ENCODE measurements at regions not wholly inside any gene's neighbourhood (a gene's known extent, or its start where the extent isn't known, plus 50 kb on each side); places are given as distances from the start of the nearest gene placed in this dataset.
A peak's percentile ranks its signal among the peaks of the same experiment; 100 is the strongest.

DNA sequence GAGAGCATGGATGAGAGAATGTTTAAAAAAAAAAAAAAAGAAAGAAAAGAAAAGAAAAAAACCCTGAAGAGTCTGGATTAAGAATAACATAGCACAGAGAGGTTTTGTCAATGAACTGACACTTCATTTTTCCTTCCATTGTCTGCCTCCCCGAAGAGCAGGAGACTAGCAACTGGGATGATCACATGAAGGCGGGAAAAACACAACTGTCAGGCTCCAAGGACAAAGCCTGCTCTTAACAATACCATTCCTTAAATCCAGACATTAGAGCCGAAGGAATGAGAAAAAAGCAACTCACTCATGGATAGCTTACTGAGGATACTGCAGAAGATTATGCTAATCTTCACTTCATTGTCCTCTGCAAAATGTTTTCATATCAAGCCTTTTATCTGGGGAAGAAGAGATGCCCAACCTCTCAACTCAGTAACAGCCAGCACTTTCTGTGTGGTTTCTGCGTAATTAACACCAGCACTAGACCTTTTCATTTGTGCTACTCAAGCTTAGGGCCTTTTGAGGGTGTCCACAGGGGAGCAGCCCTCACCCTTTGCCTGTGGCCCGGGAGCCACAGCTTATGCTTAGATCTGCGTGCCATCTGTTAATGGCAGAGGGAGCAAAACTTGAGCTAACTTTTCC, 182.3 kb downstream of the BARHL2 start:
- H3K9me3 Mint-ChIP-seq, result no peaks in the 10 kb centered on the region
- H3K4me1 Mint-ChIP-seq, result no peaks in the 10 kb centered on the region
- ATAC-seq (replicated peaks), result no peak
- H3K27ac Mint-ChIP-seq, result no peak overlapping the region
- peaks cover 6% of the 10 kb centered on the region for H3K27me3 Mint-ChIP-seq
- no peak overlapping the region for H3K4me3 Mint-ChIP-seq
- H3K36me3 Mint-ChIP-seq (ENCODE audit: low read depth), result no peaks in the 10 kb centered on the region

DNA sequence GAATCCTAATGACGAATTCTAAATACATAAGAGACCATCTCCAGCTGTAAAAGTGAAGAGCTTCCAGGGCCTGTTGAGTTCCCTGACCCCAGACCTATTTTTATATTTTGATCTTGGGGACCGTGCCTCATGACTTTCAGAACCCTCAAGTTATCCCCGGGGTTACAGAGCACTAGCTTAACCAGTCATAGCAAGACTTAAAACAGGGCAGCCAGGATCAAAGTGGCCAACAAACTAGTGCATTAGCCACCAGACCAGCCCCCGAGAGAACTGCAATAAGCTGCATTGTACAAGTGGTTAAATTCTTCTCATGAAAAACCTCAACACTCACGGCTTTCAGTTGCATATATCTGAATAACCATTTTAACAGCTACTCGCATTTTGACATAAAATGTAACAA, 183.0 kb downstream of the BARHL2 start:
- Mint-ChIP-seq H3K9me3 (no peaks in the 10 kb centered on the region), H3K4me1 (no peaks in the 10 kb centered on the region), H3K27me3 (peaks cover 4% of the 10 kb centered on the region), H3K4me3 (no peak overlapping the region), H3K27ac (no peak overlapping the region), H3K36me3 (ENCODE audit: low read depth) (no peaks in the 10 kb centered on the region)
- ATAC-seq (replicated peaks), result no peak

DNA sequence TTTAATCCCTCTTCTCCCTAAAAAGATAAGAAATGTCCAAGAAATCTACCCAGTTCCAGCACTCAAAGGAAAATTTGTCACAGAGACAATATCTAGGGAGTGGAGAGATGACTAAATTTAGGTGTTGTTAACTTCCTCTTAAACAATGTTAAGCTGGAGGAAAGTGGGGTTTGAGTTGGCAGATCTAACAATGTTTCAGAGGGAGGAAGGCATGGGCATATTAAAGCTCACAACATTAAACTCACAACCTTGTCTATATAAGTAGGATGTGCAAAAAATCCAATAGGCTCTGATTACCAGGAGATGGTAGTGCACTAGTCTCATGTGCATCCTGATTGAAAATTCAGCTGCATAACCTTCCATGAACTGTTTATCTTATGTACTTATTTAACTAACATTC, 190.1 kb downstream of the BARHL2 start:
- Mint-ChIP-seq H3K27me3 (no peaks in the 10 kb centered on the region), H3K9me3 (peaks cover 6% of the 10 kb centered on the region), H3K4me3 (no peak overlapping the region), H3K36me3 (ENCODE audit: low read depth) (no peaks in the 10 kb centered on the region), H3K4me1 (no peaks in the 10 kb centered on the region), H3K27ac (no peak overlapping the region)
- ATAC-seq (replicated peaks), result no peak

DNA sequence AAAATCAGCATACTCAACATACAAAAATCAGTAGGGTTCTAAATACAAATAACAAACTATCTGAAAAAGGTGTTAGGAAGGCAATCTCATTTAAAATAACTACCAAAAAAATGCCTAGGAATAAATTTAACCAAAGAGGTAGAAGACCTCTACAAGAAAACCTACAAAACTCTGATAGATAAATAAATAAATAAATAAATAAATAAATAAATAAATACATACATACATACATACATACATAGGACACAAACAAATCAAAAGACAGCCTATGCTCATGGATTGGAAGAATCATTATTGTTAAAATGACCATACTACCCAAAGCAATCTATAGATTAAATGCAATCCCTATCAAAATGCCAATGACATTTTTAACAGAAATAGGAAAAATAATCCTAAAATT, 194.7 kb downstream of the BARHL2 start:
- Mint-ChIP-seq H3K4me1 (no peaks in the 10 kb centered on the region), H3K27me3 (no peaks in the 10 kb centered on the region), H3K27ac (no peak overlapping the region), H3K36me3 (ENCODE audit: low read depth) (no peaks in the 10 kb centered on the region), H3K4me3 (no peak overlapping the region), H3K9me3 (peaks cover 14% of the 10 kb centered on the region)
- ATAC-seq (replicated peaks), result no peak

DNA sequence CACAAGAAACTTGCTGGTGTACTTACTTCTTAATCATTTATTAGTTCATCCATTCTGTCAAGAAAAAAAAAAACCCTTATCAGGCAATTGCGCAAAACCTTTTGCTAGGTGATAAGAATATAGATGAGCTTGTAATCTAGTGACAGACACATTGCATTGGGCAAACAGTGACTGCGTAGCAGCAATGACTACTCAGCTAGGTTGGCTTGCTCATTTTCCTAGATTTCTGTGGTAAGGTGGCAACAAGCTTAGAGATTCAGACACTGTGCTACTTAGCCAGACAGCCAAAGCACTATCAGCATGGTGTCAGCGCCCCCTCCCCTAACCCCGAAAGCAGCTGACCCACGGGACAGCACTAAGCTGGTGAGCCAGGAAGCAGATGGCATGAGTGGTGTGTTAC, 203.1 kb downstream of the BARHL2 start:
- Mint-ChIP-seq H3K9me3 (peaks cover 7% of the 10 kb centered on the region), H3K27me3 (peaks cover 13% of the 10 kb centered on the region), H3K4me3 (no peak overlapping the region), H3K27ac (no peak overlapping the region), H3K4me1 (no peaks in the 10 kb centered on the region), H3K36me3 (ENCODE audit: low read depth) (no peaks in the 10 kb centered on the region)
- ATAC-seq (replicated peaks), result no peak

DNA sequence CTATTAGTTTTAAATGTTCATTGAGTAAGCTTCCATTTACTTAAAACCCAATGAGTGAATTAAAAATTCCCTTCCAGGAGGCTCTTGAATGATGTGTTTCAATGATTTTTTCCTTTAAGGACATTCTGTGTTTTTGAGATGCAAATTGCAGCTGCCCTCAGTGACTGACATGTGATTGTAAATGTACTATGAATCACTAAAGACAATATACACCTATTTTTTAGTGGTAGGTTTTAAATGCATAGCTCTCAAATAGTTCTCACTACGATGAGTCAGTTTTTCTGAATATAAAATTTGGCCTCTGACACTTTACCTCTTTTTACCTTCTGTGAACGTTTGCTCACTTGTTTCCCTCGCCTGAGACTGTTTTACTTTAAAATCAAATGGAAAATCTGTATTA, 204.7 kb downstream of the BARHL2 start:
- no peaks in the 10 kb centered on the region for H3K4me1 Mint-ChIP-seq
- no peaks in the 10 kb centered on the region for H3K9me3 Mint-ChIP-seq
- H3K4me3 Mint-ChIP-seq, result no peak overlapping the region
- H3K27me3 Mint-ChIP-seq, result peaks cover 19% of the 10 kb centered on the region
- no peak for ATAC-seq (replicated peaks)
- H3K27ac Mint-ChIP-seq, result no peak overlapping the region
- H3K36me3 Mint-ChIP-seq (ENCODE audit: low read depth), result no peaks in the 10 kb centered on the region

DNA sequence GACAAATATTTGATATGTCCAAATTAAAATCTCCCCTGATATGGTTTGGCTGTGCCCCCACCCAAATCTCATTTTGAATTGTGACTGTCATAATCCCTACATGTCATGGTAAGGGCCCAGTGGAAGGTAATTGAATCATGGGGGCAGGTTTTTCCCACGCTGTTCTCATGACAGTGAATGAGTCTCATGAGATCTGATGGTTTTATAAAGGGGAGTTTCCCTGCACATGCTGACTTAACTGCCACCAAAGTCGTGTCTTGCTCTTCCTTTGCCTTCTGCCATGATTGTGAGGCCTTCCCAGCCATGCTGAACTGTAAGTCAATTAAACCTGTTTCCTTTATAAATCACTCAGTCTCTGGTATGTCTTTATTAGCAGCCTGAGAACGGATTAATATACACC, 207.0 kb downstream of the BARHL2 start:
- no peak overlapping the region for H3K4me3 Mint-ChIP-seq
- H3K27ac Mint-ChIP-seq, result no peak overlapping the region
- peak; percentile 32 for ATAC-seq (replicated peaks)
- H3K36me3 Mint-ChIP-seq (ENCODE audit: low read depth), result no peaks in the 10 kb centered on the region
- H3K4me1 Mint-ChIP-seq, result no peaks in the 10 kb centered on the region
- no peaks in the 10 kb centered on the region for H3K9me3 Mint-ChIP-seq
- H3K27me3 Mint-ChIP-seq, result peaks cover 10% of the 10 kb centered on the region

DNA sequence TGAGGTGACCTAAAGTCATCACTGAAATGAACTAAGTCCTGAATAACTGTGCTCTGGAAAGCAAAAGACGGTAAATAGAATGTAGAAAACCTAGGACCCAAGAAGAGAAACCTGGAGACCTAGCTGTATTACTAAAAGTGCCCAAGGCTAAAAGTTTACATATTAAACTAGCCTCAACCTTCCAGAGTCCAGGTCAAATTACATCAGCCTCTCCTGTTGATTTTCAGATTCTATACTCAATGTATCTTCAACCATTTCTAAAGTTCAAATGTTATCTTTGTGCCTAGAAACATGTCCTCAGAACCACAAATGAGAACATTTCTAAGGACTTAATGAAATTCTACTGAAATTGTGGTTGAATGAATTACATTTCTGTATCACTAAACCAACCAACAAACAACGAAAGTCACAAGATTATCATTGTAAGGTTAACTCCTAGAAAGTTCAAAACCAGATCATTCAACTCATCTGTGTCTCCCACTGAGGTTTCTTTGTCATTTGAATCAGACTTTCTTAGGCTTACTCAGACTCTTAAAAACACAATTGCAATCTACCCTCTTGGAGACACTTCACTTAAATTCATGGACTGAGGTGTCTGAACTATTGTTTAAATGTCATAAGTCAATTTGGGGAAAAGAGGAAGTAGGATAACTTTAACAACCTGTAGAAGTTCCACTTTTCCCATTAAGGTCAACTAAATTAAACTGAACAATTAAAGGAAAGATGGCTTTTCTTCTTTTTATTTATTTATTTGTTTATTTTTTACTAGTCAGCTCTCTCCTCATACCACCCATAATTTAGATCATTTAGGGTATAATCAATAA, 207.7 kb downstream of the BARHL2 start:
- Mint-ChIP-seq H3K4me3 (no peak overlapping the region), H3K27me3 (peaks cover 10% of the 10 kb centered on the region), H3K9me3 (no peaks in the 10 kb centered on the region), H3K36me3 (ENCODE audit: low read depth) (no peaks in the 10 kb centered on the region), H3K4me1 (no peaks in the 10 kb centered on the region), H3K27ac (no peak overlapping the region)
- peak; percentile 60 for ATAC-seq (replicated peaks)

DNA sequence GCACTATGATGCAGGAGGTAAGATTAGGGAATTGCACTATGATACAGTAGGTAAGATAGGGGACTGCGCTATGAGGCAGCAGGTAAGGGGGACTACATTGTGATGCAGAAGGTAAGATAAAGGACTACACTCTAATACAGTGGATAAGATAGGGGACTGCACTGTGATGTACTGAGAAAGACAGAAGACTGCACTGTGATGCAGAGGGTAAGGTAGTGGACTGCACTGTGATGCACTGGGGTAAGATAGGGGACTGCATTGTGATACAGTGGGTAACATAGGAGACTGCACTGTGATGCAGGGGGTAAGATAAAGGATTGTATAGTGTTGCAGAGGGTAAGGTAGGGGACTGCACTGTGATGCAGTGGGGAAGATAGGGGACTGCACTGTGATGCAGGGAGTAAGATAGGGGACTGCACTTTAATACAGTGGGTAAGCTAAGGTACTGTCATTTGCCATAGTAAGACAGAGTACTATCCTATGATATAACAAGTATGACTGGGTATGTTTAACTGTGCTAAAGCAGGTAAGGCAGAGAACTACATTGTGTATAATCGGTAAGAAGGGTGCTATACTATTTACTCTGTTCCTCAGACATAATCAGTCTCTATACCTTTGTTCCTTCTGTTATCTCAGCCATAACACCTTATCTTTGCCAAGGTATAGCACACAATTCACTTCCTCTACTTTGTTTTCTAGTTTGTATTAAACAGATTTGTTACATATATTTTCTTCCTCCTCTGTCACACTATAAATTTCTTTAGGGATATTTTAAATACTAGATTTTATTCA, 208.5 kb downstream of the BARHL2 start:
- no peaks in the 10 kb centered on the region for H3K9me3 Mint-ChIP-seq

DNA sequence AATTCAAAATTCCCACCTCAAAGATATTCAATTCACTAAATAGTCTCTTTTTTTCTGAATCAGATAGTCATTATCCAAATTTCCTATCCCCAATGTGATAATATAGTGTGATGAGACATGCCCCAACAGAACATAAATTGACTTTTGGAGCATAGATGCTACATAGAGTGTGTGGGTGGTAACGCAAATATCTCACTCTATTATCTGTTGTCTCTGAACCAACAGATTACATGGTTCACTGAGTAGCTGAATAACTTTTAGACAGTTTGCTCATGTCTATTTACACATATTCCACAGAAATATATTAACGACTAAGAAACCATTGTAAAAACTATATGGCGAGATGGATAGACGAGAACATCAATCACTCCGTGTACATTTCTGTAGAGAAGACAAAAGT, 209.9 kb downstream of the BARHL2 start:
- no peaks in the 10 kb centered on the region for H3K4me1 Mint-ChIP-seq
- H3K27me3 Mint-ChIP-seq, result peaks cover 6% of the 10 kb centered on the region
- H3K27ac Mint-ChIP-seq, result no peak overlapping the region
- H3K4me3 Mint-ChIP-seq, result no peak overlapping the region
- H3K9me3 Mint-ChIP-seq, result no peaks in the 10 kb centered on the region
- H3K36me3 Mint-ChIP-seq (ENCODE audit: low read depth), result no peaks in the 10 kb centered on the region
- no peak for ATAC-seq (replicated peaks)

More for the DNA sequence above, 208.5 kb downstream of the BARHL2 start:
- H3K36me3 Mint-ChIP-seq (ENCODE audit: low read depth), result no peaks in the 10 kb centered on the region
- no peak overlapping the region for H3K4me3 Mint-ChIP-seq
- H3K27me3 Mint-ChIP-seq, result peaks cover 8% of the 10 kb centered on the region
- H3K27ac Mint-ChIP-seq, result no peak overlapping the region
- no peaks in the 10 kb centered on the region for H3K4me1 Mint-ChIP-seq
- peak; percentile 18 for ATAC-seq (replicated peaks)

DNA sequence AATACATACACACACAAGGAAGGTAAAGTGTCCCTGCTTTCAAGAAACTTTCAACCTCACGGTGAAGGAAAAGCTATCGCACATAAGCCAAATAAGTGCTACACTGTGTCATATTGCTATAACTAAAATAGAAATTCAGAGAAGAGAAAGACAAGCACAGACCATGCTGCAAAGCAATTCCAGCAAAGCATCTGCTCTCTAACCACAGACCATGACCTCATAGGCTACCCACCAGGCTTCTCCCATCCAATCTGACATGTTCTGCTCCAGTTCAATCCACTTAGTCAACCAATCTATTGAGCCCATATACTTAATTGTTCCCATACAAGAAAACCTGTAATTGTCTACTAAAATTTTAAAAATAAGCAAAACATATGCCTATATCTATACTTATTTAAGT, 211.3 kb downstream of the BARHL2 start:
- no peak for ATAC-seq (replicated peaks)
- Mint-ChIP-seq H3K27ac (no peak overlapping the region), H3K9me3 (no peaks in the 10 kb centered on the region), H3K27me3 (peaks cover 6% of the 10 kb centered on the region), H3K4me1 (no peaks in the 10 kb centered on the region), H3K4me3 (no peak overlapping the region), H3K36me3 (ENCODE audit: low read depth) (no peaks in the 10 kb centered on the region)

DNA sequence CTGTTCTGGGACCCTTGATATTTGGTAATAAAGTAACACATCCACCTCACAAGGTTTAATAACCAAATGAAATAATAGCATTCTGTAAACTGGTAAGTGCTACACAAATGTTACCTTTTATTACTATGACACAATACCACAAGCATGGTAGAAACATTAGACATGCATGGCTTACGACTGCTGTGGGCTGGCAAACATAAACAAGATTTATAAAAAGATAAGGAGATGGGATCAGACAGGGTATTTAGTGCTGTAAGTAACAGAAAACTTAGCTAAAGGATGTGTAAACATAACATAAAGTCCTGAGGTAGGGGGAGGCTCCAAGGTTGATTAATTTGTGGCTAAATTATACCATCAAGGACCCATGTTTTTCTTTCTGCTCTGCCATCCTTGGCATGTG, 212.6 kb downstream of the BARHL2 start:
- no peak overlapping the region for H3K4me3 Mint-ChIP-seq
- H3K27ac Mint-ChIP-seq, result no peak overlapping the region
- ATAC-seq (replicated peaks), result no peak
- H3K9me3 Mint-ChIP-seq, result no peaks in the 10 kb centered on the region
- H3K4me1 Mint-ChIP-seq, result no peaks in the 10 kb centered on the region
- H3K27me3 Mint-ChIP-seq, result peaks cover 9% of the 10 kb centered on the region
- H3K36me3 Mint-ChIP-seq (ENCODE audit: low read depth), result no peaks in the 10 kb centered on the region

DNA sequence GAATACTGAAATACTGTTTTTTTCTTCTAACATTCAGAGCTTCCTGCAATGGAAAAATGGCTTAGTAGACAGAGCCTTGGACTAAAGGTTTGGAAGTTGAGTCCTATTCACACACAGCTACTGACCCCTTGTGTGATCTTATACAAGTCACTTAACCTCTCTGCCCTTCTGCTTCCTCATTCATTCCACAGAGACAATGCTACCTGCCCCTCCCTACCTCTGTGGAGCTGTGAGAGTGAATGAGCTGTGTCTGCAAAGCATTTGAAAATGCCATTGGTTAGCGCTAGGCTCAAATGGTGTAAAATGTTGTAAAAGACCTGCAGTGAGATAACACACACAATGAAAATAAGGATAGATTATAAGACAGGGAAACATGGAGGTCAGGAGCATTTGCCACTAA, 214.4 kb downstream of the BARHL2 start:
- no peak overlapping the region for H3K27ac Mint-ChIP-seq
- no peaks in the 10 kb centered on the region for H3K9me3 Mint-ChIP-seq
- H3K4me3 Mint-ChIP-seq, result no peak overlapping the region
- no peaks in the 10 kb centered on the region for H3K4me1 Mint-ChIP-seq
- no peaks in the 10 kb centered on the region for H3K36me3 Mint-ChIP-seq (ENCODE audit: low read depth)
- ATAC-seq (replicated peaks), result no peak
- peaks cover 3% of the 10 kb centered on the region for H3K27me3 Mint-ChIP-seq

DNA sequence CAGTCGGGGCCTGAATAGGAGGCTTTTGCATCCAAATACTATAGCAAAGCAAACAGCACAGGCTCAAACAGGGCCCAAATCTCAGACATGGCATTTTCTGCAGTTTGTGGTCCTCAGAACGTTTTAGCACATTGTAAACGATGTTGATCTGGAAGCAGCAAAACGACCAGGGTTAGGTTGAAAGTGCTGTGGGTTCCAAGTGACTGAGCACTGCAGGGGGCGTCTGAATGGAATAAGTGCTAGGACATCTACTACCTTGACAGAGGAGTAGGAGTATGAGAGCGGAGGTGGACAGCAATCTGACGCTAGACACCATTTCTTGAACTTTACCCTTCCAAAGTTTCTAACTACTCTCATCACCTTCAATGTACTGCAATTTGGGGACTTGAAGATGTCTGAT, 214.9 kb downstream of the BARHL2 start:
- no peak overlapping the region for H3K4me3 Mint-ChIP-seq
- H3K27me3 Mint-ChIP-seq, result peaks cover 3% of the 10 kb centered on the region
- H3K27ac Mint-ChIP-seq, result no peak overlapping the region
- no peaks in the 10 kb centered on the region for H3K4me1 Mint-ChIP-seq
- H3K36me3 Mint-ChIP-seq (ENCODE audit: low read depth), result no peaks in the 10 kb centered on the region
- no peaks in the 10 kb centered on the region for H3K9me3 Mint-ChIP-seq
- ATAC-seq (replicated peaks), result no peak

DNA sequence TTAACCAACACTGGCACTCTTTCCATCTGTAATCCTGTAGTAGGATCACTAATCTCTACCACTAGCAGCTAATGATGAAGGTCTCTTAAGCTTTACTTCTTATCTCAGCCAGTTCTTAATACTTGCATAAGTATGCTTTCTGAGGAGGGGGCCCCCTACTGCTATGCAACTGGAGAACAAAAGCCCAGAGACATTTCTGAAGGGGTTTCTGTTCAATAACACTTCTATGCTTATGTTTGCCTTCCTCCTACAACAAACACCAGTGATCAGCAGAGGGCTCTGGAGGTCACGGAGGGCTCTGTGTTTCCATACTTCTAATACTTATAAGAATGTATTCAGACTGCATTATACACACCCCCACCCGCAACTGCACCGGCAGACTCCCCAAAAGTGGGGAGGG, 215.8 kb downstream of the BARHL2 start:
- Mint-ChIP-seq H3K27me3 (peaks cover 3% of the 10 kb centered on the region), H3K4me1 (no peaks in the 10 kb centered on the region), H3K36me3 (ENCODE audit: low read depth) (no peaks in the 10 kb centered on the region), H3K4me3 (no peak overlapping the region), H3K27ac (no peak overlapping the region), H3K9me3 (no peaks in the 10 kb centered on the region)
- ATAC-seq (replicated peaks), result no peak

Data from activated T-helper 17 cell treated with anti-CD3 and anti-CD28 coated beads, Interleukin-2, amount 50 U/mL, for 72 hours (primary cell).